Left ventricle myocardium inferior (tissue), 1 donor: ENCODE measurements at regions not wholly inside any gene's neighbourhood (a gene's known extent, or its start where the extent isn't known, plus 50 kb on each side); places are given as distances from the start of the nearest gene placed in this dataset.

Experiments used
- DNase-seq: peaks from one replicate; pipeline ENCODE4 v3.0.0-alpha.2; 2020
- H3K27ac ChIP-seq: fragments of 200-600 bp; replicated peaks from 2 replicates; pipeline ENCODE4 v1.8.0; 2021
- H3K27me3 ChIP-seq: fragments of 200-600 bp; 2 replicates; pipeline ENCODE4 v1.8.0; 2021; ENCODE audit warnings: low read depth
- H3K36me3 ChIP-seq: fragments of 200-600 bp; 2 replicates; pipeline ENCODE4 v1.8.0; 2021
- H3K4me1 ChIP-seq: fragments of 200-600 bp; 2 replicates; pipeline ENCODE4 v1.8.0; 2021
- H3K4me3 ChIP-seq: fragments of 200-600 bp; 2 replicates; pipeline ENCODE4 v1.8.0; 2021; ENCODE audit warnings: mild to moderate bottlenecking, moderate library complexity
- H3K9me3 ChIP-seq: fragments of 200-600 bp; replicated peaks from 2 replicates; pipeline ENCODE4 v1.8.0; 2021
- intact Hi-C: fragments of 100-400 bp; cut with micrococcal nuclease; formaldehyde crosslinking; loops from one replicate; pipeline ENCODE4 v1.11.0; 2022
- TF ChIP-seq, protein P1 (sequence below): fragments of 200-600 bp; IDR thresholded peaks from 2 replicates; pipeline ENCODE4 v1.8.0; 2021; ENCODE audit warnings: antibody characterized with exemption, mild to moderate bottlenecking, borderline replicate concordance
- donor health status: DM: no; HTN: yes; CAD: no; lungs with severe emphysema.

DNA sequence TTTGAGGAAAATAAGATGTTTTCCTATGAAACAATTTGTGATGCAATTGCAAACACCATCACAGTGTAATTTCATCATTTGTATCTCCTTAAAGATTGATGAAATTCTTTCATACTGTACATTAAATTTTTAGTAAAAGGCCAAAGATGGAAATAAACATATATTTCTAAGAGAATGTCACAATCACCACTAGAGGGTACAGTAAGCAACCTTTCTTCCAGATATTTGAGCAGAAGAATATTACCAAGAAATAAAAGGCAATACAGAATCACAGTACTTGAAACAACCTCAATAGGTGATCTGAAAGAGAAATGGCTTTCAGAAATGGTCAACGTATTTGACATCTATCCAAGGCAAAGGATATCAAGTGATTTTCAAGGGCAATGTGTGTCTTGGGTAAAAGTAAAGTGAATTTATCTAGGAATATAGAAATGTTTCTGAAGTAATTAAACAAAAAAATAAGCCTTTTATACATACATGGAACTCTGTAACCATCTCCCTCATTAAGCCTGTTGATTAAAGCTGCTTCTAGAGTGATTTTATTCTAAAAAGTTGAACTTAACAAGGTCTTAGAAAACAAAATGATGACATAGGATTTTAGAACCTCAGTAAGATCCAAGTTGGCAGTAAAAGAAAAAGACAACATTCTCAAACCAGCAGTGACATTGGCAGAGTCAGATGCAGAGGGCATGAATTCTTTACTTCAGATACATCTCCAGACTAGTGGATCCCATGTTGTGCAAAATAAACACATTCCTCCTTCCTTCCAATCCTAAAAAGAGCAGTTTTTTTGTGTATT, 90.3 kb upstream of the SESTD1 start:
- TF ChIP-seq, protein P1, sequence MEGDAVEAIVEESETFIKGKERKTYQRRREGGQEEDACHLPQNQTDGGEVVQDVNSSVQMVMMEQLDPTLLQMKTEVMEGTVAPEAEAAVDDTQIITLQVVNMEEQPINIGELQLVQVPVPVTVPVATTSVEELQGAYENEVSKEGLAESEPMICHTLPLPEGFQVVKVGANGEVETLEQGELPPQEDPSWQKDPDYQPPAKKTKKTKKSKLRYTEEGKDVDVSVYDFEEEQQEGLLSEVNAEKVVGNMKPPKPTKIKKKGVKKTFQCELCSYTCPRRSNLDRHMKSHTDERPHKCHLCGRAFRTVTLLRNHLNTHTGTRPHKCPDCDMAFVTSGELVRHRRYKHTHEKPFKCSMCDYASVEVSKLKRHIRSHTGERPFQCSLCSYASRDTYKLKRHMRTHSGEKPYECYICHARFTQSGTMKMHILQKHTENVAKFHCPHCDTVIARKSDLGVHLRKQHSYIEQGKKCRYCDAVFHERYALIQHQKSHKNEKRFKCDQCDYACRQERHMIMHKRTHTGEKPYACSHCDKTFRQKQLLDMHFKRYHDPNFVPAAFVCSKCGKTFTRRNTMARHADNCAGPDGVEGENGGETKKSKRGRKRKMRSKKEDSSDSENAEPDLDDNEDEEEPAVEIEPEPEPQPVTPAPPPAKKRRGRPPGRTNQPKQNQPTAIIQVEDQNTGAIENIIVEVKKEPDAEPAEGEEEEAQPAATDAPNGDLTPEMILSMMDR: no peak
- no peaks in the 10 kb centered on the region for H3K36me3 ChIP-seq
- no peak overlapping the region for H3K27ac ChIP-seq
- H3K4me3 ChIP-seq: no peak overlapping the region
- DNase-seq: no peak
- no peaks in the 10 kb centered on the region for H3K9me3 ChIP-seq
- H3K27me3 ChIP-seq: peaks cover 4% of the 10 kb centered on the region
- peaks cover 4% of the 10 kb centered on the region for H3K4me1 ChIP-seq
- intact Hi-C loops: no loop called here

DNA sequence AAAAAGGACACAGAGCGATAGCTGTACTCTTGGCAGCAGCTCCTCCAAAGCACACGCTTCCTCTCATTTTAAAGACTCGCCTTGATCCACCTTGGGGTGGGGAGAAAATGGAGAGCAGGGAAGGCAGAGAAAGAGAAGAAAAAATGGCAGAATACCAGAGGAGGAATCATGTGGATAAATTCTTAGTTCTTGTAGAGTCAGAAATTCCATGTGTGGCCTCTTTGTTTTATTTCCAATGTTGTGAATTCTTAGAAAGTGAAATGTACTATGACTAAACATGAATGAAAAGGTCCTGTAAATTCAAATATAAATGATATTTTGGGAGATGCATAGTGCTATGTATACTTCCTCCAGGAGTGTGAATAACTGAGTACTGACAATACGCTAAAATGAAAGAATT, 89.7 kb upstream of the SESTD1 start:
- H3K27me3 ChIP-seq: peaks cover 4% of the 10 kb centered on the region
- H3K4me1 ChIP-seq: peaks cover 7% of the 10 kb centered on the region
- DNase-seq: no peak
- H3K27ac ChIP-seq: no peak overlapping the region
- no peaks in the 10 kb centered on the region for H3K36me3 ChIP-seq
- TF ChIP-seq, protein P1: no peak
- intact Hi-C loops: no loop called here
- H3K9me3 ChIP-seq: no peaks in the 10 kb centered on the region
- no peak overlapping the region for H3K4me3 ChIP-seq

DNA sequence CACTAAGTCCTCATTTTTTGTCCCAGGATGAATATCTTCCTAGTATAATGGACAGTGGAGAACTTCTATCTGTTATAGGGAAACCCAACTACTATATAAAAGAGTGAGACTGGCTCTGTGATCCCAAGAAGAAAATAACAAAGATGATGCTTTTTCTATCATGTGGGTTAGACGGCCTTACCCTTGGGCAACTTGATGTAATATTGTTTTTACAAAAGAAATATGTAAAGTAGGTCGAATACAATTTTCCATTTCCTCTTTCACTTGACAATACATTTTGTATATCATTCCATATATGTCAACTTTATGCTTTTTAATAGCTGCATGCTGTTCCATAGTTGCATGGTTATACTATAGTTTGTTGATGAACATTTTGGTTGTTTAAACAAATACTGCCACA, 87.5 kb upstream of the SESTD1 start:
- Histone ChIP-seq H3K4me3 (no peak overlapping the region), H3K27me3 (peaks cover 4% of the 10 kb centered on the region), H3K4me1 (peaks cover 7% of the 10 kb centered on the region), H3K9me3 (no peaks in the 10 kb centered on the region), H3K27ac (no peak overlapping the region), H3K36me3 (no peaks in the 10 kb centered on the region)
- intact Hi-C loops: no loop called here
- TF ChIP-seq, protein P1: no peak
- no peak for DNase-seq

DNA sequence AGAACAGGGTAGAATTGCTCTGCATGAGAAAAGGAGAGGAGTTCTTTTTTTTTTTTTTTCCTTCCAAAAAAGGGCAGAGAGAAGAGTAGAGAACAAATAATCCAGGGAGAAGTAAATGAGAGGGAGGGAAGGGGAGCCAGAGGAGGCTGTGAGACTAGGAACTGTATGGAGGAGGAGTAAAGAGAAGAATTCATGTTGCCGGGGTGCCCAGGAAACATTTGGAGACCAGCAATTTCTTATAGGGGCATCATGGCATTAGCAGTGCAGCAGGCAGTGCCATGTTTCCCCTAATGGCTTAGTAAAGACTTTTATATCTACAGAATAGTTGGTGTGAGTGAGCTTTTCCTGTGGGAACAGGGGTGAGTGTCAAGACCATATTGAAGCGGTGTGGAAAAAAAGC, 86.4 kb upstream of the SESTD1 start:
- TF ChIP-seq, protein P1: no peak
- H3K9me3 ChIP-seq: no peaks in the 10 kb centered on the region
- intact Hi-C loops: no loop called here
- no peak for DNase-seq
- no peak overlapping the region for H3K4me3 ChIP-seq
- H3K27me3 ChIP-seq: no peaks in the 10 kb centered on the region
- no peaks in the 10 kb centered on the region for H3K36me3 ChIP-seq
- no peak overlapping the region for H3K27ac ChIP-seq
- peaks cover 7% of the 10 kb centered on the region for H3K4me1 ChIP-seq

DNA sequence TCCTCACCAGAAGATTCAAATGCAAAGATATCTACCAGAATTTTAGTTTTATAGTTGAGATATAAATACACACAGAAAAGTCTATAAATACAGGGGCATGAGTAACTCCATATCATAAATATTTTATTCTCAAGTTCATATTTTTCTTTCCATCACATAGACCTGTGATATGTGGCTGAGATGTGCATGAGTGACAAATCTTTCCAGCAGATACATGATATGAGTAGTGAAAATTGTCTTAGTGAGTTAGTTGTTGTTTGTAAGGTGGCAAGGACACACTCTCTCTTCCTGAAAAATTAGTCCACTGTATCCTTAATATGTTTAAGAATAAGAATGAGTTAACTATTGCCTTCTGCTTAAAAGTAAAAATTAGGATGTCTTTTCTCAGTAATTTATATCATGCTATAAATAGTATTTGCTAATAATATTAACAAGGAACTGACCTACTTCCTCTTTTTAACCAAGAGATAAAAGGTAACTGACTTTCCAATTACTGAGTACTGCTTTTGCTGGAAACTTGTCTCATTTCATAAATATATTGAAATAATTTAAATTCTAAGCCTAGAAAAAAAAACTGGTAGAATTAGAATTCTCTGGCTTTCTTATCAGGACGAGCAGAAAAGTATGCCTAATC, 85.2 kb upstream of the SESTD1 start:
- Histone ChIP-seq H3K27ac (no peak overlapping the region), H3K36me3 (no peaks in the 10 kb centered on the region), H3K4me1 (peaks cover 7% of the 10 kb centered on the region), H3K27me3 (no peaks in the 10 kb centered on the region), H3K4me3 (no peak overlapping the region), H3K9me3 (no peaks in the 10 kb centered on the region)
- intact Hi-C loops: loop anchor here (10.0 kb wide), 1 partner anchor 125 kb away; no protein-coding TSS in a partner anchor
- no peak for DNase-seq
- TF ChIP-seq, protein P1: no peak
